HFFc6 (cell line): ENCODE measurements at regions not wholly inside any gene's neighbourhood (a gene's known extent, or its start where the extent isn't known, plus 50 kb on each side); places are given as distances from the start of the nearest gene placed in this dataset.
"Not testable (repeated sequence)": the region's sequence is repeated elsewhere in the genome, so short reads cannot be mapped to it uniquely, and the experiment has no call there.

Experiments
- DNase-seq: peaks from one replicate; pipeline ENCODE4 v3.0.0-alpha.2; 2018
- H3K27ac Mint-ChIP-seq: 2 replicates; pipeline ENCODE4 v1.8.0; 2020; ENCODE audit warnings: mild to moderate bottlenecking, mixed read lengths
- H3K27me3 Mint-ChIP-seq: 2 replicates; pipeline ENCODE4 v1.8.0; 2021; ENCODE audit warnings: mild to moderate bottlenecking, moderate library complexity, mixed read lengths; ENCODE audit not compliant: insufficient read depth
- H3K36me3 Mint-ChIP-seq: 2 replicates; pipeline ENCODE4 v1.8.0; 2021; ENCODE audit warnings: low read depth, mixed read lengths
- H3K4me1 Mint-ChIP-seq: 2 replicates; pipeline ENCODE4 v1.8.0; 2020; ENCODE audit warnings: low read depth, mixed read lengths
- H3K4me3 Mint-ChIP-seq: 2 replicates; pipeline ENCODE4 v1.8.0; 2020; ENCODE audit warnings: mild to moderate bottlenecking, moderate library complexity, mixed read lengths
- H3K9me3 Mint-ChIP-seq: 2 replicates; pipeline ENCODE4 v1.8.0; 2020; ENCODE audit warnings: mild to moderate bottlenecking, mixed read lengths
- TF ChIP-seq, protein P1 (sequence below): fragments of 200-600 bp; sonication (generic); IDR thresholded peaks from 2 replicates; pipeline ENCODE4 v1.5.0; 2021; ENCODE audit warnings: antibody characterized with exemption, mild to moderate bottlenecking

DNA sequence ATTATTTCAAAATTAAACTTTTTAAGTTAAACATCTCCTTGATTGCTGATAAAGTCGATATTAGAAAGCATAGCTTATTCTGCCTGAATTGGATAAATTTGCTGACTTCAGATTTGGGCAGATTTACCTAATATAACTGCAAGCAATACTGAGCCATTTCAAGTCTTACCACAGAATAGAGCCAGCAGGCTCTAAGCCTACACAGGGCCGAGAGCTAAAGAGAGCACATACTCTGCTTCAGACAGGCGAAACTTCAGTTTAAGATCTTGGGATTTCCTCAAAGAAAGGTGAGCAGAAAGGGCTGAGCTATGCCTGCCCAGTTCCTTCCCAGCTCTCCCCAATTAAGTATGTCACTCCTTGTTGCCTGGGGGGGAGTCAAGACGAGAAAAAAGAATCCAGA, 240.6 kb upstream of the NOCT start:
- Mint-ChIP-seq H3K36me3 (no peaks in the 10 kb centered on the region), H3K4me1 (no peaks in the 10 kb centered on the region), H3K9me3 (no peaks in the 10 kb centered on the region), H3K27ac (no peak overlapping the region), H3K4me3 (no peak overlapping the region), H3K27me3 (peaks cover 10% of the 10 kb centered on the region)
- no peak for DNase-seq
- TF ChIP-seq, protein P1, sequence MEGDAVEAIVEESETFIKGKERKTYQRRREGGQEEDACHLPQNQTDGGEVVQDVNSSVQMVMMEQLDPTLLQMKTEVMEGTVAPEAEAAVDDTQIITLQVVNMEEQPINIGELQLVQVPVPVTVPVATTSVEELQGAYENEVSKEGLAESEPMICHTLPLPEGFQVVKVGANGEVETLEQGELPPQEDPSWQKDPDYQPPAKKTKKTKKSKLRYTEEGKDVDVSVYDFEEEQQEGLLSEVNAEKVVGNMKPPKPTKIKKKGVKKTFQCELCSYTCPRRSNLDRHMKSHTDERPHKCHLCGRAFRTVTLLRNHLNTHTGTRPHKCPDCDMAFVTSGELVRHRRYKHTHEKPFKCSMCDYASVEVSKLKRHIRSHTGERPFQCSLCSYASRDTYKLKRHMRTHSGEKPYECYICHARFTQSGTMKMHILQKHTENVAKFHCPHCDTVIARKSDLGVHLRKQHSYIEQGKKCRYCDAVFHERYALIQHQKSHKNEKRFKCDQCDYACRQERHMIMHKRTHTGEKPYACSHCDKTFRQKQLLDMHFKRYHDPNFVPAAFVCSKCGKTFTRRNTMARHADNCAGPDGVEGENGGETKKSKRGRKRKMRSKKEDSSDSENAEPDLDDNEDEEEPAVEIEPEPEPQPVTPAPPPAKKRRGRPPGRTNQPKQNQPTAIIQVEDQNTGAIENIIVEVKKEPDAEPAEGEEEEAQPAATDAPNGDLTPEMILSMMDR: no peak

DNA sequence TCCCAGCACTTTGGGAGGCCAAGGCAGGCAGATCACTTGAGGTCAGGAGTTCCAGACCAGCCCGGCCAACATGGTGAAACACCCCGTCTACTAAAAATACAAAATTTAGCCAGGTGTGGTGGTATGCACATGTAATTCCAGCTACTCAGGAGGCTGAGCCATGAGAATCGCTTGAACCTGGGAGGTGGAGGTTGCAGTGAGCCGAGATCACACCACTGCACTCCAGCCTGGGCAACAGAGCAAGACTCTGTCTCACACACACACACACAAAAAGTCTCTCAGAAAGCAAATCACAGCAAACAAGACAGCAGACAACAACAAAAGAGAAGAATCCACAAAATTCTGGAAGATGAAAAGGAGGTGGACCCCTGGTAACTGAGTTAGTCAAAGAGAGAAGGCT, 241.5 kb upstream of the NOCT start:
- not testable (repeated sequence) for H3K4me3 Mint-ChIP-seq, DNase-seq, H3K36me3 Mint-ChIP-seq, H3K4me1 Mint-ChIP-seq, H3K27me3 Mint-ChIP-seq, H3K9me3 Mint-ChIP-seq, H3K27ac Mint-ChIP-seq

DNA sequence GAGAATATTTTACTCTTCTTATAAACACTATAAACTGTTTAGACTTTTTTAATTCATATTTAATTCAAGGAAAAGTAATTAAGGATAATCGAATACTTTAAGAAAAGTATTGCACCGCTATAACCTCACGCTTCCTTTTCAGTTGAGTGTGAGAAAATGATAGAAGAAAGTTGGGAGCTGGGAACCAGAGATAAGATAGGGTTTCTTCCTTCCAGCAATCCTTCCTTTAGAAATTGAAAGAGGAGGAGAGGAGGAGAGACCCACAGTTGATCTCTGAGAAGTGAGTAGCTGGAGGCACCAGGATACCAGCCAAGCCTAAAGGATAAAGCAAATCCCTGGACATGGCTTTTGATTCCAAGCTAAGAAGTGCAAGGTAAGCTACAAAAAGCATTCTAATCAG, 242.3 kb upstream of the NOCT start:
- H3K4me1 Mint-ChIP-seq: no peaks in the 10 kb centered on the region
- peaks cover 6% of the 10 kb centered on the region for H3K27me3 Mint-ChIP-seq
- H3K36me3 Mint-ChIP-seq: no peaks in the 10 kb centered on the region
- no peaks in the 10 kb centered on the region for H3K9me3 Mint-ChIP-seq
- no peak overlapping the region for H3K27ac Mint-ChIP-seq
- H3K4me3 Mint-ChIP-seq: no peak overlapping the region
- TF ChIP-seq, protein P1: no peak
- DNase-seq: no peak

DNA sequence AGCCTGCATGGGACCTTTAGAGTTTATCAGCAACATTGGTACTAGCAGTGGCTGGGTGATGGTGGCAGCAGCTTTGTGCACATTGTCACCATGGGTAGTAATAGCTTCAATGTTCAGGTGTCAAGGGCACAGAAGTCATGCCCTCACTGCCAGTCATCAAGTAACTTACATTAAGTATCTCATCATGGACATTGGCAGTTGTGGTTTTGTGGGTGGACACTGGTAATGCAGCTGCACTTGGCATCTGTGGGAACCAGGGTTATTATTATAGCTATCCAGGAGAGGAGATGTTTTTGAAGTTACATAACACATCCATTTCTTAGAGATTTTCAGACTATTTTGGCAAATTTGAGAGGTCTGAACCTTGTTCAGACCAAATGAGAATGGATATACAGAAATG, 243.2 kb upstream of the NOCT start:
- Mint-ChIP-seq H3K4me1 (no peaks in the 10 kb centered on the region), H3K9me3 (no peaks in the 10 kb centered on the region), H3K4me3 (no peak overlapping the region), H3K27ac (no peak overlapping the region), H3K36me3 (no peaks in the 10 kb centered on the region), H3K27me3 (peaks cover 4% of the 10 kb centered on the region; the same call in 1 of the 2 replicates)
- no peak for DNase-seq
- TF ChIP-seq, protein P1: no peak

DNA sequence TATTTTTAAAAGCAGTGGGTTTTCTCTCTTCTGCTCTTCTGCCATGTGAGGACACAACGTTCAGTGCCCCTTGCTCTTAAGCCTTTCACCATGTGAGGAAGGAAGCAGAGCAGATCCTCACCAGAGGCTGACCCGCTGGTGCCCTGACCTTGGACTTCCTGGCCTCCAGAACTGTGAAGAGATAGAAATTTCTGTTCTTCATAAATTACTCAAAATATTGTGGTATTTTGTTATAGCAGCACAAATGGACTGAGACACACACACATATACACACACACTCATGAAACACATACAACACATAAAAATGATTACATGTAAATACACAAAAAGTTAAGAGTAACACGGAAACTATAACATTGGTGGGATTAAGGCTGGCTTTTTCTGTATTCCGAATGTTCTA, 244.8 kb upstream of the NOCT start:
- H3K9me3 Mint-ChIP-seq: no peaks in the 10 kb centered on the region
- H3K4me3 Mint-ChIP-seq: no peak overlapping the region
- H3K4me1 Mint-ChIP-seq: no peaks in the 10 kb centered on the region
- H3K36me3 Mint-ChIP-seq: no peaks in the 10 kb centered on the region
- H3K27ac Mint-ChIP-seq: no peak overlapping the region
- TF ChIP-seq, protein P1: no peak
- no peak for DNase-seq
- peaks cover 8% of the 10 kb centered on the region for H3K27me3 Mint-ChIP-seq

DNA sequence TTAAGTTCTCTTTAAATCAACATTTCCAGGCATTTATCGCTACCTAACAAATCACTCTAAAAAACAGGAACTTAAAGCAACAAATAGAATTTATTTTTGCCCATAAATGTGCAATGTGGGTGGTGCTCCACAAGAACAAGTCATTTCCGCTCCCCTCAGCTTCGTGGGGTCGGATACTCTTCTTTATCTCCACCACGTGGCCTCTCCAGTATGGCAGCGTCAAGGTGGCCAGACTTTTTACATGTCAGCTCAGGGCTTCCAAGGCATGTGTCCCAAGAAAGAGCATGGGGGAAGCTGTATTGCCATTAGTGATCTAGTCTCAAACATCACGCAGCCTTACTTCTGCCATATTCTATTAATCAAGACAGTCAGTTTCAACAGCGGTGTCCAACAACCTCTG, 249.2 kb upstream of the NOCT start:
- Mint-ChIP-seq H3K4me1 (no peaks in the 10 kb centered on the region), H3K27me3 (peaks cover 4% of the 10 kb centered on the region), H3K36me3 (no peaks in the 10 kb centered on the region), H3K4me3 (no peak overlapping the region), H3K27ac (no peak overlapping the region), H3K9me3 (no peaks in the 10 kb centered on the region)
- no peak for DNase-seq
- TF ChIP-seq, protein P1: no peak
